Prostate gland (tissue), 2 donors: ENCODE measurements at regions not wholly inside any gene's neighbourhood (a gene's known extent, or its start where the extent isn't known, plus 50 kb on each side); places are given as distances from the start of the nearest gene placed in this dataset.

ENCODE experiments used
- CTCF ChIP-seq, 4 experiments: fragments of 200-600 bp in 2 of 4; fragments of 450-650 bp in 2 of 4; sonication (generic) in 2 of 4; IDR thresholded peaks; 1 replicate in 3 of 4; 2 replicates in 1 of 4; pipeline ENCODE4 v1.5.1; 2016 to 2019; ENCODE audit warnings: antibody characterized with exemption in 4 of 4, mild to moderate bottlenecking in 2 of 4, moderate library complexity in 2 of 4
- POLR2A ChIP-seq: fragments of 450-650 bp; IDR thresholded peaks from one replicate; pipeline ENCODE4 v1.6.1; 2016; ENCODE audit warnings: antibody characterized with exemption, mild to moderate bottlenecking
- POLR2AphosphoS5 ChIP-seq: sonication (generic); formaldehyde crosslinking; IDR thresholded peaks from one replicate; pipeline ENCODE4 v1.6.1; 2017; ENCODE audit warnings: antibody characterized with exemption

- TF ChIP-seq CTCF (IDR thresholded peaks at IDR 0.05) (no peak), POLR2A (no peak), POLR2AphosphoS5 (no peak)
Measured at GRCh38 chr14:38752750-38753149, 350.3 kb downstream of the SEC23A start.
